Spleen (tissue), 7 donors: ENCODE measurements at regions not wholly inside any gene's neighbourhood (a gene's known extent, or its start where the extent isn't known, plus 50 kb on each side); places are given as distances from the start of the nearest gene placed in this dataset.

Experiments used
- POLR2AphosphoS5 ChIP-seq, 3 donors: sonication (generic); formaldehyde crosslinking; IDR thresholded peaks; one replicate each; pipeline ENCODE4 v1.5.1; 2017; ENCODE audit warnings: antibody characterized with exemption in 3 of 3
- TF ChIP-seq, protein P1 (sequence below), 11 experiments: fragments of 200-600 bp in 7 of 11; fragments of 450-650 bp in 4 of 11; sonication (generic) in 4 of 11; IDR thresholded peaks in 8 of 11; conservative IDR thresholded peaks in 3 of 11; 1 replicate in 7 of 11; 2 replicates in 4 of 11; pipeline versions ENCODE4 v1.4.0 to v1.8.0; 2016 to 2021; ENCODE audit warnings: antibody characterized with exemption in 11 of 11, inconsistent platforms in 4 of 11, mild to moderate bottlenecking in 1 of 11
- donor health status: DM: no; HTN: no; CAD: no; lungs with moderate emphysema.
- donor health status: DM: no; HTN: no; CAD: no.
- donor health status: DM: no; HTN: no; CAD: no.

DNA sequence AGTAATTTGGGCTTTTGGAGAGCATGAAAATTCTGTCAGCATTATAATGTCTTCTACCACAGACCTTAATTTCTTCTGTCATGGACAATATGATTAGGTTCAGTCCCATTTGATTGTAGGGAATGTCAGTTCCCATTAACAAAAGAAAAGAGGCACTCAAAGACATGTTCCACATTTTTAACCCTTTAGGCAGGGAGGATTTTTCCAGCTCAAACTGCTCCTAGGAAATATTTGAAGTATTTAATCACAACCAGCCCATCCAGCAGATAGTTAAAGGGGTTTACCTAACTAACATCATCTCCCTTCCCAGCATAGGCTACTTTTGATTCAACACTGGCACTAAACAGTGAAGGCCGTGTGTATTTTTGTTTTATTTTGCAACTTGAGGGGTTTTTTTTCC, 256.0 kb downstream of the DHX15 start:
- TF ChIP-seq, protein P1, sequence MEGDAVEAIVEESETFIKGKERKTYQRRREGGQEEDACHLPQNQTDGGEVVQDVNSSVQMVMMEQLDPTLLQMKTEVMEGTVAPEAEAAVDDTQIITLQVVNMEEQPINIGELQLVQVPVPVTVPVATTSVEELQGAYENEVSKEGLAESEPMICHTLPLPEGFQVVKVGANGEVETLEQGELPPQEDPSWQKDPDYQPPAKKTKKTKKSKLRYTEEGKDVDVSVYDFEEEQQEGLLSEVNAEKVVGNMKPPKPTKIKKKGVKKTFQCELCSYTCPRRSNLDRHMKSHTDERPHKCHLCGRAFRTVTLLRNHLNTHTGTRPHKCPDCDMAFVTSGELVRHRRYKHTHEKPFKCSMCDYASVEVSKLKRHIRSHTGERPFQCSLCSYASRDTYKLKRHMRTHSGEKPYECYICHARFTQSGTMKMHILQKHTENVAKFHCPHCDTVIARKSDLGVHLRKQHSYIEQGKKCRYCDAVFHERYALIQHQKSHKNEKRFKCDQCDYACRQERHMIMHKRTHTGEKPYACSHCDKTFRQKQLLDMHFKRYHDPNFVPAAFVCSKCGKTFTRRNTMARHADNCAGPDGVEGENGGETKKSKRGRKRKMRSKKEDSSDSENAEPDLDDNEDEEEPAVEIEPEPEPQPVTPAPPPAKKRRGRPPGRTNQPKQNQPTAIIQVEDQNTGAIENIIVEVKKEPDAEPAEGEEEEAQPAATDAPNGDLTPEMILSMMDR (IDR thresholded peaks at IDR 0.05 in 8 of 11, conservative IDR thresholded peaks at IDR 0.05 in 3 of 11), result no peak
- TF ChIP-seq POLR2AphosphoS5 (IDR thresholded peaks at IDR 0.05), result no peak
